DMS 273 (cell line): ENCODE measurements at regions not wholly inside any gene's neighbourhood (a gene's known extent, or its start where the extent isn't known, plus 50 kb on each side); places are given as distances from the start of the nearest gene placed in this dataset.
"Not testable (repeated sequence)": the region's sequence is repeated elsewhere in the genome, so short reads cannot be mapped to it uniquely, and the experiment has no call there.

Experiments
- DNase-seq: peaks from one replicate; lab custom pipeline; 2025; ENCODE audit not compliant: unreplicated experiment; lab: John Stamatoyannopoulos, UW

DNA sequence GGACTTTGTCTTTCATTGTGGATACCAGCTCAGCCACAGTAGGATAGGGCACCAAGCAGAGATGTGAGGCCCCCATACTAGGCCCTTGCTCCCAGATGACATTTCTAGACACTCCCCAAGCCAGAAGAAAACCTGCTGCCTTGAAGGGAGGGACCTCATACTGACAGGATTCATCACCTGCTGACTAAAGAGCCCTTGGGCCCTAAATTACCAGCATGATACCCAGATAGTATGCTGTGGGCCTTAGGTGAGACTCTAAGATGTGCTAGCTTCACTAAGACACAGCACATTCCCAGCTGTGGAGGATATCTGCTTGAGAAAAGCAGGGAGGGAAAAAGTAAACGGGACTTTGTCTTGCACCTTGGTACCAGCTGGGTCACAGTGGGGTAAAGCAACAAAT lies 324.0 kb downstream of the TBL1XR1 start:
- DNase-seq, result no peak

DNA sequence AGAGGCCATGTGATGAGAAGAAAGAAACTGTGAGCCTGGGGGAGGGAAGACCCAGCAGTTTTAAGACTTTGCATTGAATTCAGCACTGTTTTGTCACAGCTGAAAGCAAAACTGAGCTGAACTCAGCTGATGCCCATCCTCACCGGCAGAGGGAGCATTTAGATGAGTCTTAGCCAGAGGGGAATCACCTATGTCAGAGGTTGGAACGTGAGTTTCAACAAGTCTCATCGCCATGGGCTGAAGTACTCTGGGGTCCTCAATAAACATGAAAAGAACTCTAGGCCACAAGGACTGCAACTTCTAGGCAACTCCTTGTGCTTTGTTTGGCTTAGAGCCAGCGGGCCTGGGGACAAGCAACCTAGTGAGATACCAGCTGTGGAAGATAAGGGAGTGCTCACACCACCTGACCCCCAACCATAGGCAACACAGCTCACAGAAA lies 324.5 kb downstream of the TBL1XR1 start:
- DNase-seq, result peak; percentile 78

DNA sequence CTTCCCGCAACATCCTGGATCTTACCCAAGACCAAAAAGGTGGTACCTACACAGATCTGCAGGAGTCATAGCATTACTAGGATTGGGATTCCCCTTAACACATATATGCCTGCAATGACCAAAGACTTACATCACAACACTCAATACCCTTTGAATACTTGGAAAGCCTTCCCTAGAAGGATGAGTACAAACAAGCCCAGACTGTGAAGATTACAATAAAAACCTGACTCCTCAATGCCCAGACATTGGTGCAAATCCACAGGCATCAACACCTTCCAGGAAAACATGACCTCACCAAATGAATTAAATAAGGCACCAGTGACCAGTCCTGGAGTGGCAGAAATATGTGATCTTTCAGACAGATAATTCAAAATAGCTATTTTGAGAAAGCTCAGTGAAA lies 326.8 kb downstream of the TBL1XR1 start:
- no peak for DNase-seq

DNA sequence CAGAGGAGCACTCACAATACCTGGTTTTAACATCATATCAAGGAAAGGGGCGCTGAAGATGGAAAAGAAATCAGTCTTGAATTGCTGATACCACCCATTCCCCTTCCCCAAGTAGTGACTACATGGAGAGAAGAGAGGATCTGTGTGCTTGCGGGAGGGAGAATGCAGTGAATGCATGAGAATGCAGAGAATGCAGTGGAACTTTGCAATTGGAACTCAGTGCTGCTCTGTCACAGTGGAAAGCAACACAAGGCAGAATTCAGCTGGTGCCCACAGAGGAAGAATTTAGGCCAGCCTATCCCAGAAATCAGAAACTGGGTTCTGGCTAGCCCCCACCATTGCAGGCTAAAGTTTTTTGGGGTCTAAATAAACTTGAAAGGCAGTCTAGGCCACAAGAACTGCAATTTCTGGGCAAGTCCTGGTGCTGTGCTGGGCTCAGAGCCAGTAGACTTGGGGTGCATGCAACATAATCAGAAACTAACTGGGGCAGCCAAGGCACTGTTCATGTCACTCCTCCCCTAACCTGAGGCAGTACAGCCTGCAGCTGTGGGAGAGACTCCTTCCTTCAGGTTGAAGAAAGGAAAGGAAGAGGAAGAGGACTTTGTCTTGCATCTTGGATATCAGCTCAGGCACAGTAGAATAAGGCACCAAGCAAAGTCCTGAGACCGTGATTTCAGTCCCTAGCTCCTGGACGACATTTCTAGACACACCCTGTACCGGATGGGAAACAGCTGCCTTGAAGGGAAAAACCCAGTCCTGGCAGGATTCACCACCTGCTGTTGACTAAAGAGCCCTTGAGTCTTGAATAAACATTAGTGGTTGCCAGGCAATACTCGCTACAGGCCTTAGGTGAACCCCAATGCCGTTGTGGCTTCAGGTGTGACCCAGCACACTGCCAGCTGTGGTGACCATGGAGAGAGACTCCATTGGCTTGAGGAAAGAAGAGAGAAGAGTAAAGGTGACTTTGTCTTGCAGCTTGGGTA lies 329.3 kb downstream of the TBL1XR1 start:
- DNase-seq, result peak; percentile 86

DNA sequence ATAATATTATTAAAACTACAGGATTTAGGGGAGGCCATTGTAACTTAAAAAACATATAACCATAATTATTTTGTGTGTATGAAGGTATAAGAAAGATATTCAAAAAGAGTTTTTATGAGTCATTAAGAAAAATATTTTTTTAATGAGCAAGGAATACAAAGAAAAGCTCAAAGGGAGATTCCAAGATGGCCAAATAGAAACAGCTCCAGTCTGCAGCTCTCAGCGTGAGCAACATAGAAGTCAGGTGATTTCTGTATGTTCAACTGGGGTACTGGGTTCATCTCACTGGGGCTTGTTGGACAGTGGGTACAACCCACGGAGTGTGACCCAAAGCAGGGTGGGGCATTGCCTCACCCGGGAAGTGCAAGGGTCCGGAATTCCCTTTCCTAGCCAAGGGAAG lies 336.1 kb downstream of the TBL1XR1 start:
- no peak for DNase-seq

DNA sequence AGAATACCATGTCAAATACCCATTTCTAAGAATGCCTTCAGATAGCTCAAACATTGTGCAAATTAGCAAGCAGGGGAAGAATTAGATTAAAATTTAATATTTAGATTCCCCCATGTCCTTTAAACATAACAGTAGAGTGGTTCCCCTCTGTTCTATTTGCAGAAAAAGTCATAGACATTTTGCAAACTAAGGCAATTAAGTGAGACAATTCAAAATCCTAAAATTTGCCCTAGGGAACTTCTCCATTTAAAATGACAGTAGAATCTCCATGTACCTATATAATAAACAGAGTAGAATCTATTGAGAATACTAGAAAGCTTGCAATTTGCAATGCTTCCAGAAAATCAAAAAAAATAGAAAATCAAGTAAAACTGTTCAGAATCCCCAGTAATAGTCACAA lies 340.6 kb downstream of the TBL1XR1 start:
- DNase-seq, result no peak

DNA sequence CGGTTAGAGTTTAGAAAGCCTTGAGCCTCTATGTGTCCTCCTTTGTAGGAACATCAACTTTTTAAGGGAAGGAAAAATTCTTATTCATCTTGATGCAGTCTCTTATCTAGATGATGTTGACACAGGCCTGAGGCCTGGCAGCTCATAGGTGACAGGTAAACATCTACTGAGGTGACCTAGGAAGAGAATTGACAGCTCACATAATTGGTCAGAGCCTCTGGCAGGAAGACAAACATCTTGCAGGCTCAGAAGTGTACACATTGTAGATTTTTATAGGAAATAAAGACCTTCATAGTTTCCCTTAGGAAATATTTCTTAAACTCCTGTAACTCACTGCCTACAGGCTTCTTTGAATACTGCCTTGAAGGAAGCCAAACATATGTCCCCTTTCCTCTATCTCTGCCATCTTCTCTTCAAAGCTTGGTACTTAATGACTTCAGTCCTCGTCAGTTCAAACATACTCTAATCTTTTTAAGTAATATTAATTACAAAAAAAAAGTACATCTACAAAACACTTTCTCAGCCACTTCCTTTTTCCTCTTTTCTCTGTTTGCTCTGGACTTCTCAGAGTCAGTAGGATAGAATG lies 341.3 kb downstream of the TBL1XR1 start:
- DNase-seq, result no peak

DNA sequence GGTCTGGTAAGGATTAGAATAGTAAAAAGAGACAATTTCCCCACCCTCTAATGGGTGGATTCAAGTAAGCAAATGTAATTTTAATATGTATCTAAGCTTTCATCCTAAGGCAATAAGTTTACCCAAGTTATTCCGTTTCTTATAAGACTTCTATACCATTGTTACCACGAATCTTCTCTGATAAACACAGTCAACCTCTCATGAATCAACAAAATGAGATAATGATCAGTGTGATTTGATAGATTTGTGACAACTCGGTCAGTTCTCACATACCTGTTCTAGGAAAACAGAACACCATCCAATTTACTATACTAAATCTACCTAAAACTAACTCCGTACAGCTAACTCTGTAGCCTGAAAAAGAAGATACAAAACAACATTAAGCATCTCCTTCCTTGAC lies 342.1 kb downstream of the TBL1XR1 start:
- no peak for DNase-seq

DNA sequence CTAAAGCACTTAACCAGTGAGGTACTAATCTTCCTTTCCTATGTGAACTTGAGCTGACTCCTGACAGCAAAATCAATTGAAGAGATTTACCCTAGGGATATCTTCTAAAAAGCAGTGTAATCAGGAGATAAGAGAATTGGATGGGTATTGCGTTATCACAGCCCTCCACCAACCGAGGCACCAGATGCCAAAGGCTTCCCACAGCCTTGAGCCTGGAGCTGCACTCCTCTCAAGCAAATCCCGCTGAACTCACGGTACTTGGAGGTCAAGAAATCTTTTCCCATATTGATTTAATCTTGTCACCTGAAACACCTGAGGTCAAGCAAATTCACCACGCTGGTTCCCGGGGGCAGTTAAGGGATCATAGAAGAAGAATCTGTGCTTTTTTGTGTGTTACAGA lies 346.8 kb downstream of the TBL1XR1 start:
- no peak for DNase-seq

DNA sequence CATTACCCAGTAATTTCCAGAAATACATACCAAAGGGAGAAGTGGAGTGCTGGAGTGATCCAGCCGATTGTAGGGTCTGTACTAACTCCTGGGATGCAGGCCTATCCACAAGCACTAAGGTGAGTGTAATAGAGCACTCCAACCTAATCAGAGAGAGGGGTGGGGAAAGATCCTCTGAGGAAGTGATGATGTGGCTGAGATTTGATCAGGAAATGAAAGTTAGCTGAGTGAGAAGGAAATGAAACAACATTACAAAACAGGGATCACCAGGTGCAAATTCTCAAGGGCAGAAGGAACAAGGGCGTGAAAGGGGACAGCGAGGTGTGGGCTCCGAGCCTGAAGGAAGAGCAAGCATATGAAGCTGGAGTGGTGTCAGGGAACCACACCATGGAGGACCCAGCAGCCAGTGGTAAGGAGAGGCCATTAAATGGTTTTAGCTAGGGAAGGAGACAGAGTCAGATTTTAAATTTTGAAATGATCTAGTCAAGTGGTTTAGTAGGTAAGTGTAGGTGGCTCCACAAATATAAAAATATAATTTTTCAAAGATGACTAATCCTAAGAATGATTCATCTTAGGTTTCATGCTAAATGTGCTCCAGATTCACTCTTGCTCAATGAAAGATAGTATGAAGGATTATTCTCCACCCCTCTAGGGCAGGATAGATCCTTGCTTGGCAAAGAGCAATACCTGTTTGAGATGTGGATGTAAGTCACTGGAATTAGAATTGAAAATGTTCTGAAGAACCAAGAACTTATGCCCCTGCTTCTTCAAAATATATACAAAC lies 348.7 kb downstream of the TBL1XR1 start:
- DNase-seq, result no peak

DNA sequence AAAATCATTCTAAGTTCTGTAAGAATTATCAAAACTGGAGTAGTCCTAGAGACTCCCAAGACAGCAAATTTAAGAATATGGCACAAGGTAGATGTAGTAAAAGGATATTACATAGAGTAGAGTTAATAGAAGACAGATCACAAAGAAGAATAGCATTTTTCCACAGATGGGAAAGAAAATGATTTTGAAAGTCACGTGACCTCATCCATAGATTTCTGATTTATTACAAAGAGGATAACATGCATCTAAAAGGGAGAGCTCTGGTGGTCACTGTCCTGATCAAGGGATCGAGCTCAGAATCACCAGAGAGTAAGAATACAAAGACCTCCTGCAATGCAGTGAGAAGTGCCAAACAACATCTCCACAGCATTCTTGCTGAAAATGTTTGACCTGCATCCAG lies 354.4 kb downstream of the TBL1XR1 start:
- DNase-seq, result no peak

DNA sequence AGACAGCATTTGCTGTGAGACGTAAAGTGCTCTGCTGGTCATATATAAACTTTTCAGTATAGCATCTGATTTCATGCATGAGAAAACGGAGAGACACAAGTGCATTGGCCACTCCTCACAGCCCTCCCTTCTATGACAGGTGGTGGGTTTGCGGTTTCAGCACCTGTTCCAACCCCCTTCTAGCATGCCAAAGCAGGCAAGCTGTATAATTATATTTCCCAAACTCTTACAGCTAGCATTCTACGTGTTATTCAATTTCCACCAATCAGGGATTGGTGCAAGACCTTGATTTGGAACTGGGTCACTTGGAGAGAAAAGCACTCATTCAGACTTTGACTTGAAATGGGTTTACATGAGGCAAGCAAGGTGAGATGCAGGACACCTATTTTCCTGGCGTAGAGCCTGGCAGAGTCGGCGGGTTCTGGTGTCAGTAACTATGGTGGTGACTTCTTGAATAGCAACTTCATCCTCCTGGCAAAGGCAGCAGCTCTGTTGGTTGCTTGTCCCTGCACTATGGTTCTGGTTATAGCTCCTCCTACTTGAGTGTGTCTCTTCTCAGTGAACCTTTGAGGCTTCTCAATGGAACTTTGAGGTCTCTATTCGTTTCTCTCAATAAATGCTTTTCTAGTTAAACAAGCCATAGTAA lies 356.5 kb downstream of the TBL1XR1 start:
- DNase-seq, result no peak

DNA sequence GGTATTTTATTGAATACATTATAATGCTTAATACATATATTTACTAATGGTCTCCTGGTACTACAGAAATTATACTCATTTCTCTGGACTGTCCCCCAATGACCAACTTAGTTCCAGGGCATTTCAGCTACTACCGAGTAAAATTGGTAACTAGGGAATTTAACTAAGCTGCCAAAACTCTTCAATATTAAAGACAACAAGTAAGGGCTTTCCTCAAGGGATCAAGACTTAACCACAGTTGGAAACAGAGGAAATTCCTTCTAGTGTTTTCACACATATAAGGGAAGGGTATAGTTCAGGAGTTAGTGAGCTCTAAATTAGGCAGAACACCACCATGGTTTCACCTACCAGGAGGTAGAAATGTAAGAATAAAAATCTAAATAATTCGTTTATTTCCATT lies 357.4 kb downstream of the TBL1XR1 start:
- no peak for DNase-seq

DNA sequence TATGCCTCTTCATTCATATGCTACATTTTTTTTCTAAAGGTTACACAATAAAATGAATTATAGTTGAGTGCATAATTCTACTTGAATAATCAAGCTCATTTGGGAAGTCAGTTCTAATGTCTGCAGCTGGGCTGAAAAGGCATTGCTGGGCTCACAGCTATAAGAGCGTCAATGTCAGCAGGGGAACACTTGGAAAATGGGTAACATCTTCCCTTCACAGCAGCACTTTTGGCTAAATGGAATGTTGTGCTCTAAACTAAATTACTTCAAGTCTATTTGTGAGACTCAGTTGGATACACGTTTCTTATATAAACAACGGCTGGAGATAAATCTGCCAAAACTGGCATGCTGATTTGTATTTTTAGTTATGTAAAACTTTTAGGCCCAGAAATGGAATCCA lies 357.8 kb downstream of the TBL1XR1 start:
- DNase-seq, result no peak

DNA sequence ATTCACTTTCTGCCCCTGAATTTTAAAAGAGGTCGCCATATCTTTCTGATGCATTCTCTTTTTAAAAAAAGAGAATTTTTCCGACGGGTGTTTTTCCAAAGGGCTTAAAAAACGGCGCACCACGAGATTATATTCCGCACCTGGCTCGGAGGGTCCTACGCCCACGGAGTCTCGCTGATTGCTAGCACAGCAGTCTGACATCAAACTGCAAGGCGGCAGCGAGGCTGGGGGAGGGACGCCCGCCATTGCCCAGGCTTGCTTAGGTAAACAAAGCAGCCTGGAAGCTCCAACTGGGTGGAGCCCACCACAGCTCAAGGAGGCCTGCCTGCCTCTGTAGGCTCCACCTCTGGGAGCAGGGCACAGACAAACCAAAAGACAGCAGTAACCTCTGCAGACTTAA lies 370.0 kb downstream of the TBL1XR1 start:
- not testable (repeated sequence) for DNase-seq

DNA sequence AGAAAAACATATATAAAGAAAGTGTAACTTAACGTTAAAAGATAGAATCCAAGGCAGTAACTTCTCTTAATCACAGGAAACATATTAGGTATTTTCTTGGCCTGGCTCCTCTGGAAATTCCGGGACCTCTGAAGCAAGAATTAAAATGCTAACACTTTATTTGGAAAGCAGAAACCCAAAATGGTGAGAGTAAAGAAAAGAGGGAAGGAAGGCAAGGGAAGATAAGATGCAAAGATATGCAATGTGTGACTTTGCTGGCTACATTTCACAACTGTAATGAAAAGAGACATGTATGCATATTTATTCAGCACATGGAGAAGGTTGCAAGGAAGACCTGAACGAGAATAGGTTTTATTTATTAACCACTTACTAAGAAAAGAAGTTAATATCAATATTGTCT lies 372.5 kb downstream of the TBL1XR1 start:
- no peak for DNase-seq

DNA sequence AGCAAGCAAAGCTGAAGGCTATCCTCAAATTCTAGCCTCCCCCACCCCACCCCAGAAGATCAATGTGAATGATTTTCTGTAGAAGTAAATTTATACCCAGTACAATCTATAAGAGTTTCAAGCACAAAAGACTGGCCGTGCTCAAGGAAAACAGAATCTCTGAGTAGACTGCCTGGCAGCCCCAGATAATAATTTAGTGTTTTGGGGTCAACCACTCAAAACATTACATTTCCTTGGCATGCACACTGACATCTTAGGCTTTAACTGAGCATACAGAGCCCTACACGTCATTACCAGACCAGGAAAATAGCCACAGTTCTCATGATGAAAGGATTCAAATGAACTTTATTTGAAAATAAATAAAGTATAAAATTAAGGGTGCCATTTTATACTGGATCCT lies 376.5 kb downstream of the TBL1XR1 start:
- no peak for DNase-seq

DNA sequence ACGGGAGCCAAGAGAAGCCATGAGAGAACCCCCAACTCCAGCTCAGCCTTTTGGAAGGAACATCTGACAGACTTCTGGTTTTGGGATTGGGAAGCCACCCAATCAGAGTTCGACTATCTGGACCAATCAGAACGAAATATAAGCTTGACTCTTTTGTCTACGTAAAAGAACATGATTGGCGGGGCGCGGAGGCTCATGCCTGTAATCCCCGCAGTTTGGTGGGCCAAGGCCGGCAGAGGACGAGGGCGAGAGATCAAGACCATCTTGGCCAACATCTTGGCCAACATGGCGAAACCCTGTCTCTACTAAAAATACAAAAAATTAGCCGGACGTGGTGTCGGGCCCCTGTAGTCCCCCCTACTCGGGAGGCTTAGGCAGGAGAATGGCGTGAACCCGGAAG lies 380.3 kb downstream of the TBL1XR1 start:
- DNase-seq, result no peak

DNA sequence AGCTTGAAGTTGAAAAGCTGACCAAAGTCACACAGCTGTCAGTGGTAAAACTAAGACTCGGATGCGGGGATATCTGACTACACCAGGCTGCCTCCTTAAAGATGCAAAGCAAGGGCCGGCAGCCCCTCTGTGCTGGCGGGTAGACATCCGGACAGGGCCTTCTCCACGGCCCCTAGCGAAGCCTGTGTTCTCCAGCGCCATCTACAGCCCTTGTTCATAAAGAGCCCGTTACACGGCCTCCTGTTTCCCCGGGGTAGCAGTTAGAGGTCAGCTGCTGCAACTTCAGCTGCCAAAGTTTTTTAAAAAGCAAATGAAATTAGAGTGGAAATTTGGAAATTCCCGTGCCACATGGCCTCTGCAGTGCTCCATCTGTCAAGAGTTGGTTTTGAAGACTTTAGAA lies 383.0 kb downstream of the TBL1XR1 start:
- peak; percentile 79 for DNase-seq

DNA sequence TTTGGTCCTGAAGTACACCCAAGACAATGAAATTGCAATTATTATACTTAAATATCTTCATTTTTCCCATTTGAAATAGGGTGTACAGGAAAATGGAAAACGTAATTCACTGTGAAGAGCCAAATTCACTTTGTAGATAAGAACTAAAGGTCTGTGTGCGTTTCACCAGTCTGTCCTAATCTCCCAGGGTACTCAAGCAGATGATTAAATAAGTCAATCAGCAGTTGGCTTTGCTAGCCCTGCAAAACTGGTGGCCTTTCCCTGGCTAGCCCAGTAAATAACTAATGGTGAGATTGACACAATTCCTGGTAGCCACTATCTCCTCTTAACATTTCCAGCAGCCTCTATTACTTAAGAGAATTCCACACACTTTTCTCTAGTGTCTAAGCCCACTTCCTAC lies 389.3 kb downstream of the TBL1XR1 start:
- no peak for DNase-seq

DNA sequence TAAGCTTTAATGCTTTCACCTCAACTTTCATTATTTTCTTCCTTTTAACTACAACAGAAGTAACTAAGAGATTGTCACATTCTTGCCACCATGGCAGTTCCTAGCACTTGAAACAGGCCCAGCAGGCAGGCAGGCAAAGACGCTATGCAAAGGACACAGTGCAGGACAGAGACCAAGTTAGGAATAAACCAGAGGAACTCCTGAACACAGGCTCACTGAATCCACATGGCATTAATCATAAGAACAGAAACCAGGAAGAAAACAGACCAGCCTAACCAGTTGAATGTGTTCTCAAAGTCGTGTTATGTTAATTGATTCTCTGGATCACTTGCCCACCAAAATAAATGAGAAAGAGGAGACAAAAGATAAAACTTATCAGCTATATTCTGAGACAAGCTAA lies 397.6 kb downstream of the TBL1XR1 start:
- no peak for DNase-seq
